ENCODE measurements at regions not wholly inside any gene's neighbourhood (a gene's known extent, or its start where the extent isn't known, plus 50 kb on each side); places are given as distances from the start of the nearest gene placed in this dataset.

DNA sequence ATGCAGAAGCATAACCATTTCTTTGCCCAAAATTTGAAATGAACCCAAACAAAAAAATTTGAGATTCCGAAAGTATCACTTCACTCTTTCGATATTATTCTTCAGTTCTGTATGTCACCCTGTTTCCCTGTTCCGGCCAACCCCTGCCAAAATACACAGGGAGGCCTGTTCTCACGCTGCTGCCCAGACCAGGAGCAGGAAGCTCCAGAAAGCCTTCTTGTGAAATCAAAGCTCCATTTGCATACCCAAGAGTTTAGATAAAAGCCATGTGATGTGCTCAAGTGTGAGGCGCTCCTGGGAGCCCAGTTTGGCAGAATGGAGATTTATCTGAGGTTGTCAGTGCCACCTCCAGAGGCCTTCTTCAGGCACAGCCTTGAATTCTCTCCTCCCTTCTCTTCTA, 236.2 kb downstream of the FGFR2 start:
- H3K4me3 ChIP-seq, result no peak overlapping the region
- no peak for DNase-seq
- no peaks in the 10 kb centered on the region for H3K4me1 ChIP-seq
- intact Hi-C loops (cut with DNase I), result no loop called here
- H3K36me3 ChIP-seq, result no peaks in the 10 kb centered on the region
- H3K9ac ChIP-seq (ENCODE audit: low read depth in 2 of 2, low read length in 2 of 2), result no peak overlapping the region
- TF ChIP-seq, protein P1, sequence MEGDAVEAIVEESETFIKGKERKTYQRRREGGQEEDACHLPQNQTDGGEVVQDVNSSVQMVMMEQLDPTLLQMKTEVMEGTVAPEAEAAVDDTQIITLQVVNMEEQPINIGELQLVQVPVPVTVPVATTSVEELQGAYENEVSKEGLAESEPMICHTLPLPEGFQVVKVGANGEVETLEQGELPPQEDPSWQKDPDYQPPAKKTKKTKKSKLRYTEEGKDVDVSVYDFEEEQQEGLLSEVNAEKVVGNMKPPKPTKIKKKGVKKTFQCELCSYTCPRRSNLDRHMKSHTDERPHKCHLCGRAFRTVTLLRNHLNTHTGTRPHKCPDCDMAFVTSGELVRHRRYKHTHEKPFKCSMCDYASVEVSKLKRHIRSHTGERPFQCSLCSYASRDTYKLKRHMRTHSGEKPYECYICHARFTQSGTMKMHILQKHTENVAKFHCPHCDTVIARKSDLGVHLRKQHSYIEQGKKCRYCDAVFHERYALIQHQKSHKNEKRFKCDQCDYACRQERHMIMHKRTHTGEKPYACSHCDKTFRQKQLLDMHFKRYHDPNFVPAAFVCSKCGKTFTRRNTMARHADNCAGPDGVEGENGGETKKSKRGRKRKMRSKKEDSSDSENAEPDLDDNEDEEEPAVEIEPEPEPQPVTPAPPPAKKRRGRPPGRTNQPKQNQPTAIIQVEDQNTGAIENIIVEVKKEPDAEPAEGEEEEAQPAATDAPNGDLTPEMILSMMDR (IDR thresholded peaks at IDR 0.05), result no peak
- H3K9me3 ChIP-seq, result no peaks in the 10 kb centered on the region
- no peak overlapping the region for H3K27ac ChIP-seq
- no peaks in the 10 kb centered on the region for H3K27me3 ChIP-seq

DNA sequence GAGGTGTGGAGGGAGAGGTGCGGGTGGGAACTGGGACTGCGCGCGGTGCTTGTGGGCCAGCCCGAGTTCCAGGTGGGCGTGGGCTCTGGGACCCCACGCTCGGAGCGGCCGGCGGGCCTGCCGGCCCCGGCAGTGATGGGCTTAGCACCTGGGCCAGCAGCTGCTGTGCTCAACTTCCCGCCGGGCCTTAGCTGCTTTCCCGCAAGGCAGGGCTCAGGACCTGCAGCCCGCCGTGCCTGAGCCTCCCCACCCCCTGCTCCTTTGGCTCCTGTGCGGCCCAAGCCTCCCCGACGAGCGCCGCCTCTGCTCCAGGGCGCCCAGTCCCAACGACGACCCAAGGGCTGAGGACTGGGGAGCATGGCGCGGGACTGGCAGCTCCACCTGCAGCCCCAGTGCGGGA, 232.7 kb downstream of the FGFR2 start:
- Histone ChIP-seq H3K36me3 (no peaks in the 10 kb centered on the region), H3K9me3 (no peaks in the 10 kb centered on the region)

DNA sequence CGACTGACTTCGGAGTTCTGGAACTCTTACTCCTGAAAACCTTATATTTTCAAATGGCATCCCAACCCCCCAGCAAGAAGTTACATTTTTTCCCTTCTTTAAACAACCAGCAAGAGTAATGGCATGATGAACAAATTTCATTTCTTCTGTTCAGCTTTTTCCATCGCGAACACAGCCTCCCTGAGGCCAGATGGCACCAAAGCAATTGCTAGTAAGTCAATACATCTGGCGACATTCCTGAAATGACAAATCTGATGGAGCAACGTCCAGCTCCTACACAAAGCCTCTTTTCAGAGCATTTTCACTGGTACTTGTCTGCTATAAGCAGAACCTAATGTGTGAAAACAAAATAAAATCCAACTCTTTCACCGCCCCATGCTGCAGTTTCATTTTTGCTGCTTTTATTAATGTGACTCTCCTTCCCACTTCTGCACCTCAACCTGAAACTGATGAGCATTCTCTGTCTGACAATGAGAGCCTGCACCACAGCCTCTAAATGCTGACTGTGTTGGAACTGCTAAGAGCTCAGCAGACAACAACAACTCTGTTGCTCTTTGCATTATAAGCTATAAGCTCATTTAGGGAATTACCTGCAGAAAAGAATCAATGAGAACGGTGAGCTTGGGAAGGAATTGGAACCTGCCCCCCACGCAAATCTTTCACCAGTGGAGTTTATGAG, 229.8 kb downstream of the FGFR2 start:
- H3K9me3 ChIP-seq, result no peaks in the 10 kb centered on the region
- H3K9ac ChIP-seq (ENCODE audit: low read depth in 2 of 2, low read length in 2 of 2), result no peak overlapping the region
- H3K27me3 ChIP-seq, result no peaks in the 10 kb centered on the region
- TF ChIP-seq, protein P1 (IDR thresholded peaks at IDR 0.05), result no peak
- H3K27ac ChIP-seq, result no peak overlapping the region
- no peak overlapping the region for H3K4me3 ChIP-seq
- no peaks in the 10 kb centered on the region for H3K36me3 ChIP-seq
- no peak for DNase-seq
- no peaks in the 10 kb centered on the region for H3K4me1 ChIP-seq
- intact Hi-C loops (cut with DNase I), result no loop called here

More for the DNA sequence above, 232.7 kb downstream of the FGFR2 start:
- intact Hi-C loops (cut with DNase I), result no loop called here
- Histone ChIP-seq H3K4me3 (no peak overlapping the region), H3K27me3 (no peaks in the 10 kb centered on the region), H3K27ac (no peak overlapping the region), H3K9ac (ENCODE audit: low read depth in 2 of 2, low read length in 2 of 2) (no peak overlapping the region), H3K4me1 (no peaks in the 10 kb centered on the region)
- DNase-seq, result no peak
- TF ChIP-seq, protein P1 (IDR thresholded peaks at IDR 0.05), result no peak

DNA sequence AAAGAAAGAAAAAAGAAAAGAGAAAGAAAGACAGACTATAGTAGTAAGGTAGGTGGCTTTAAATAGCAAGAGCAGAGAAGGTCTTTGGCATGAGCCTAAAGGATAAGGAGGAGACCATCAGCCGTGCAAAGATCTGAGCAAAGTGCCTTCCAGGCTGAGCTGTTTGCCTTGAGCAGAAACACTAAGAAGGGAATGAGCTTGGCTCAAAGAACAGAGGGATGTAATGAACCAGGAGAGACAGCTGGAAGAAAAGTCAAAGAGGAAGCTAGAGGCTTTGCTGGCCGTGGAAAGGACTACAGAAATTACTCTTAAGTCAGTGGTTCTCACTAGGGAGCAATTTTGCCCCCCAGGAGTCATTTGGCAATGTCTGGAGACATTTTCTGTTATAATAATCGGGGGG, 228.6 kb downstream of the FGFR2 start:
- intact Hi-C loops (cut with DNase I), result no loop called here
- no peak overlapping the region for H3K27ac ChIP-seq
- H3K9me3 ChIP-seq, result no peaks in the 10 kb centered on the region
- H3K36me3 ChIP-seq, result no peaks in the 10 kb centered on the region
- H3K4me3 ChIP-seq, result no peak overlapping the region
- H3K4me1 ChIP-seq, result no peaks in the 10 kb centered on the region
- DNase-seq, result no peak
- no peaks in the 10 kb centered on the region for H3K27me3 ChIP-seq
- H3K9ac ChIP-seq (ENCODE audit: low read depth in 2 of 2, low read length in 2 of 2), result no peak overlapping the region
- TF ChIP-seq, protein P1 (IDR thresholded peaks at IDR 0.05), result no peak

DNA sequence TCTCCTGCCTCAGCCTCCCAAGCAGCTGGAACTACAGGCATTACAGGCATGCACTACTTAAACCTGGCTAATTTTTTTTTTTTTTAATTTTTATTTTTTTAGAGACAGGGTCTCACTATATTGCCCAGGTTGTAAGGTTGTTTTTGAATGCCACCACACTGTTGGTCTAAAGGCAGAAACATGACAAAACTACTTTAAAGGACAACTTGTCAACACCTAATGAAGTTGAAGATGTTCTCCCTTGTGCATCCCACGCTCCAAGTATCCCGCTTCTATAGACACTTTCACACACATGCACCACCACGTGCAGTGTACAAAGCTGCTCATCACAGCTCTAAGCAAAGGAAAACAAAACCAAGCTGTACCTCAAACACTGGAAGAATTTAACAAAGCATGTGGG, 226.4 kb downstream of the FGFR2 start:
- no peak overlapping the region for H3K27ac ChIP-seq
- no peaks in the 10 kb centered on the region for H3K27me3 ChIP-seq
- TF ChIP-seq, protein P1 (IDR thresholded peaks at IDR 0.05), result no peak
- H3K4me3 ChIP-seq, result no peak overlapping the region
- intact Hi-C loops (cut with DNase I), result no loop called here
- H3K36me3 ChIP-seq, result no peaks in the 10 kb centered on the region
- H3K4me1 ChIP-seq, result no peaks in the 10 kb centered on the region
- no peak for DNase-seq
- no peaks in the 10 kb centered on the region for H3K9me3 ChIP-seq
- H3K9ac ChIP-seq (ENCODE audit: low read depth in 2 of 2, low read length in 2 of 2), result no peak overlapping the region
